DOHH2 (cell line): ENCODE measurements at regions not wholly inside any gene's neighbourhood (a gene's known extent, or its start where the extent isn't known, plus 50 kb on each side); places are given as distances from the start of the nearest gene placed in this dataset.

Source experiments
- H3F3A ChIP-seq: fragments of 200-600 bp; sonication (generic), shearing (Covaris generic); 2 replicates; pipeline ENCODE4 v1.6.0; 2016; ENCODE audit warnings: antibody characterized with exemption, mild to moderate bottlenecking; ENCODE audit not compliant: control insufficient read depth, insufficient read depth
- H3K27ac ChIP-seq: fragments of 200-600 bp; sonication (generic); 2 replicates; pipeline ENCODE4 v1.5.1; 2014; ENCODE audit warnings: low read depth, mild to moderate bottlenecking, low read length, moderate library complexity
- H3K27me3 ChIP-seq: fragments of 200-600 bp; sonication (generic); 2 replicates; pipeline ENCODE4 v1.6.1; 2014; ENCODE audit warnings: mild to moderate bottlenecking, low read length, mixed read lengths; ENCODE audit not compliant: control insufficient read depth
- H3K36me3 ChIP-seq: fragments of 200-600 bp; sonication (generic); 2 replicates; pipeline ENCODE4 v1.6.1; 2014; ENCODE audit warnings: mild to moderate bottlenecking, low read length, moderate library complexity, mixed read lengths; ENCODE audit not compliant: control insufficient read depth
- H3K4me1 ChIP-seq: fragments of 200-600 bp; sonication (generic); 2 replicates; pipeline ENCODE4 v1.6.1; 2014; ENCODE audit warnings: mild to moderate bottlenecking, low read length, mixed read lengths; ENCODE audit not compliant: control insufficient read depth
- H3K4me2 ChIP-seq: fragments of 200-600 bp; sonication (generic); 2 replicates; pipeline ENCODE4 v1.6.0; 2014; ENCODE audit warnings: mild to moderate bottlenecking, low read length, moderate library complexity
- H3K4me3 ChIP-seq: fragments of 200-600 bp; sonication (generic); 2 replicates; pipeline ENCODE4 v1.5.1; 2014; ENCODE audit warnings: mild to moderate bottlenecking, low read length, mixed read lengths
- H3K79me2 ChIP-seq: fragments of 200-600 bp; sonication (generic); 2 replicates; pipeline ENCODE4 v1.6.1; 2014; ENCODE audit warnings: mild to moderate bottlenecking, low read length, mixed read lengths; ENCODE audit not compliant: control insufficient read depth
- H3K9me2 ChIP-seq: fragments of 200-600 bp; sonication (generic); replicated peaks from 2 replicates; pipeline ENCODE4 v1.6.1; 2014; ENCODE audit warnings: mild to moderate bottlenecking, low read length, mixed read lengths; ENCODE audit not compliant: control insufficient read depth
- H3K9me3 ChIP-seq: fragments of 200-600 bp; sonication (generic); 2 replicates; pipeline ENCODE4 v1.6.1; 2014; ENCODE audit warnings: antibody characterized with exemption, low read length, mixed read lengths; ENCODE audit not compliant: control insufficient read depth, insufficient read depth
- H4K20me1 ChIP-seq: fragments of 200-600 bp; sonication (generic); 2 replicates; pipeline ENCODE4 v1.6.0; 2014; ENCODE audit warnings: low read depth, mild to moderate bottlenecking, antibody characterized with exemption, low read length, moderate library complexity; ENCODE audit not compliant: control insufficient read depth, insufficient read depth
- CTCF ChIP-seq: fragments of 200-600 bp; sonication (generic); IDR thresholded peaks from one replicate; pipeline ENCODE4 v1.5.1; 2014; ENCODE audit warnings: antibody characterized with exemption, mild to moderate bottlenecking, low read depth, low read length; ENCODE audit not compliant: poor library complexity, severe bottlenecking
- EZH2phosphoT487 ChIP-seq: fragments of 200-600 bp; sonication (generic); IDR thresholded peaks from 2 replicates; pipeline ENCODE4 v1.6.1; 2017; ENCODE audit warnings: borderline replicate concordance, mild to moderate bottlenecking, antibody characterized with exemption, low read length, moderate library complexity, mixed read lengths

DNA sequence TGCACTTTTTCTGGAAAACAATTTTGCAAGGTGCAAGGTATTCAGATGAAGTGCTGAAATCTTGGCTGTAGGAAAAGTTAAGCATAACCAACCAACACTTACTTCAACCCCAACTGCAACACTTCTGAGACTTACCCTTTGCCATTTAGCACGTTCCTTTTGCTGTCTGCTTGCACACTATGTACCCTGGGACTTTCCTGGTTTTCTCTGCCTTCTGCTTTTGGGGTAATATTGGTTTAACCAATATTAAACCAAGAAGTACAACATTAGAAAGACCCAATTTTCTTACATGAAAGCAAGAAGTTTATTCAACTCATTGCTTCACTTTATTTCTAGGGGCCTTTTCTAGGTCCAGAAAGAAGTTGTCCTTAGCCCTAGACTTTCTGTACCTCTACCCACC, 193.0 kb downstream of the HLX start:
- Histone ChIP-seq H3K9me3 (no peaks in the 10 kb centered on the region), H3K27ac (no peak overlapping the region), H3K36me3 (no peaks in the 10 kb centered on the region), H3K4me3 (no peak overlapping the region), H3K79me2 (no peaks in the 10 kb centered on the region), H3K9me2 (no peaks in the 10 kb centered on the region), H3K4me2 (no peak overlapping the region), H4K20me1 (0 out of 2 replicates have a peak, but pooled peaks cover 2% of the 10 kb centered on the region), H3F3A (peaks cover 3% of the 10 kb centered on the region; the same call in 1 of the 2 replicates), H3K4me1 (peaks cover 23% of the 10 kb centered on the region), H3K27me3 (peaks cover 15% of the 10 kb centered on the region)
- TF ChIP-seq EZH2phosphoT487 (no peak), CTCF (no peak)

GRCh38 chr1:221074332-221074731, 195.1 kb downstream of the HLX start:
- Histone ChIP-seq H4K20me1 (no peaks in the 10 kb centered on the region), H3K9me3 (no peaks in the 10 kb centered on the region), H3F3A (peaks cover 3% of the 10 kb centered on the region; the same call in 1 of the 2 replicates), H3K4me2 (no peak overlapping the region), H3K4me1 (peaks cover 11% of the 10 kb centered on the region), H3K9me2 (no peaks in the 10 kb centered on the region), H3K36me3 (no peaks in the 10 kb centered on the region), H3K27me3 (peaks cover 7% of the 10 kb centered on the region), H3K79me2 (no peaks in the 10 kb centered on the region), H3K4me3 (no peak overlapping the region), H3K27ac (no peak overlapping the region)
- TF ChIP-seq EZH2phosphoT487 = no peak
- no peak for TF ChIP-seq CTCF

DNA sequence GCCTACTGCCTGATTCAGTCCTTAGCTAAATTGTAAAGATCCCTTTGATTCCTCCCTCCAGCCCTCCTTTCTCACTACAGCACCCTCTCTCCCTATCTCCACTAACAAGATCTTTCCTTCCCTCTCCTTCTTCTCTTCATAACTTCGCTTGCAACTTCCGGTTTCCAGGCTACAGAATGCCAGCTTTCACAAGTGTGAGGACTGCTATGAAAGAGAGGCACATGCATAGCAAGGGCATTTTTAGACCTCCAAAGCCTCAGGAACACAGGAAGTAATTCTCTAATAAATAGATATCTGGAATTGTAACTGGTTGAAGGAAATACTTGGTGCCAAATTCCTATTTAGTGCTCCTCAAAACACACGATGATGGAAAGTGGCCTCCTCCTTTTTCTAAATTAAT, 196.7 kb downstream of the HLX start:
- peaks cover 3% of the 10 kb centered on the region; the same call in 1 of the 2 replicates for H3K27me3 ChIP-seq
- no peaks in the 10 kb centered on the region for H3K9me2 ChIP-seq
- H3K36me3 ChIP-seq = no peaks in the 10 kb centered on the region
- no peak for TF ChIP-seq EZH2phosphoT487
- no peak for TF ChIP-seq CTCF
- no peak overlapping the region for H3K4me3 ChIP-seq
- H3F3A ChIP-seq = no peaks in the 10 kb centered on the region
- H3K9me3 ChIP-seq = no peaks in the 10 kb centered on the region
- no peaks in the 10 kb centered on the region for H4K20me1 ChIP-seq
- no peak overlapping the region for H3K27ac ChIP-seq
- H3K4me1 ChIP-seq = no peaks in the 10 kb centered on the region
- H3K79me2 ChIP-seq = no peaks in the 10 kb centered on the region
- no peak overlapping the region for H3K4me2 ChIP-seq
